Gastroesophageal sphincter (tissue), 3 donors: ENCODE measurements at regions not wholly inside any gene's neighbourhood (a gene's known extent, or its start where the extent isn't known, plus 50 kb on each side); places are given as distances from the start of the nearest gene placed in this dataset.

Experiments used
- CTCF ChIP-seq, 4 experiments: fragments of 200-600 bp in 2 of 4; fragments of 450-650 bp in 2 of 4; sonication (generic) in 1 of 4; IDR thresholded peaks; one replicate each; pipeline ENCODE4 v1.5.1; 2017 to 2019; ENCODE audit warnings: antibody characterized with exemption in 4 of 4, mild to moderate bottlenecking in 2 of 4, moderate library complexity in 2 of 4
- POLR2A ChIP-seq, 2 donors: fragments of 450-650 bp; IDR thresholded peaks; one replicate each; pipeline ENCODE4 v1.6.1; 2017; ENCODE audit warnings: antibody characterized with exemption in 2 of 2, mild to moderate bottlenecking in 2 of 2, moderate library complexity in 1 of 2
- POLR2AphosphoS5 ChIP-seq: sonication (generic); formaldehyde crosslinking; IDR thresholded peaks from one replicate; pipeline ENCODE4 v1.6.1; 2017; ENCODE audit warnings: antibody characterized with exemption

- no peak for TF ChIP-seq CTCF (IDR thresholded peaks at IDR 0.05)
- TF ChIP-seq POLR2A (IDR thresholded peaks at IDR 0.05): no peak
- TF ChIP-seq POLR2AphosphoS5: no peak
Measured at GRCh38 chr1:55916481-55916880, 662.9 kb downstream of the PLPP3 start.
